ENCODE measurements at regions not wholly inside any gene's neighbourhood (a gene's known extent, or its start where the extent isn't known, plus 50 kb on each side); places are given as distances from the start of the nearest gene placed in this dataset.

DNA sequence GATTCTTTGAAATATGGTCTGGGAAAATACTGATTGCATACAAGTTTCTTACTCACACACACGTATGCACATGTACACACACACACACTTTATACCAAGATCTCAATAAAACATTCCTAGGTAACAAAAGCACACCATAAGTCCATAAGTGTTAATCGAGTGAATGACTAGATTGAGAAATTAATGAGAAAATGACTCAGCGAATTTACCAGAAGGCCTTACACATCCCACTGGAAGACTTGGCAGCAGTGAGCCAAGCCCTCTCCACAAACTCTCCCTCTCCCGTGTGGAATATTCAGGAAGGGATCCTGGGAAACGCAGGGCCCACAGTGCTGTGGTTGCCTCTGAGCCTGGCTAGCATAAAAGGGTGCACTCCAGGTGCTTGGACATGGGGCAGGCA is 227.2 kb downstream of the LY86 start:
- ATAC-seq (no peak), DNase-seq (no peak)
- no peak for TF ChIP-seq CTCF (IDR thresholded peaks at IDR 0.05)
- intact Hi-C loops (cut with micrococcal nuclease), result no loop called here
- ChIA-PET CTCF (no interaction called here), POLR2A (interaction anchor here (0.6 kb wide), 1 partner anchor 585 kb away, joined by 3 read pairs; no protein-coding TSS in a partner anchor)
- Mint-ChIP-seq H3K4me1 (ENCODE audit: low read depth) (peaks cover 15% of the 10 kb centered on the region), H3K4me3 (no peak overlapping the region), H3K27ac (no peak overlapping the region), H3K27me3 (peaks cover 5% of the 10 kb centered on the region), H3K36me3 (ENCODE audit: low read depth) (no peaks in the 10 kb centered on the region), H3K9me3 (no peaks in the 10 kb centered on the region)

DNA sequence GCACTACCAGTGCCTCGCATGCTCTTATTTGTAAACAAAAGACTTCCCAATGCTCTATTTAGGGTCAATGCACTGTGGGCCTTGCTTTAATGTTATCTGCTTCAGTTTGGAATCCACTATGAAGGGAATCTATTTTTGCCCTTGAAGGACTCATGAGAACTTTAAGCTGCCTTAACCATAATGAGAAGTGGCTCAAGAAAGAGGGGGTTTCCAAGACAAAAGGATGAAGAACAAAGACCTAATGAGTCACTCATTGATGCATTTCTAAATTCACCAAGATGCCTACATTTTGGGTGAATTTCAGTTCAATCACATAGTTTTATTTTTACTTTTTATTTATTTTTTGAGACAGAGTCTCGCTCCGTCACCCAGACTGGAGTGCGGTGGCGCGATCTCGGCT is 228.2 kb downstream of the LY86 start:
- Mint-ChIP-seq H3K4me1 (ENCODE audit: low read depth) (peaks cover 5% of the 10 kb centered on the region), H3K36me3 (ENCODE audit: low read depth) (no peaks in the 10 kb centered on the region), H3K9me3 (no peaks in the 10 kb centered on the region), H3K4me3 (no peak overlapping the region), H3K27me3 (peaks cover 5% of the 10 kb centered on the region), H3K27ac (no peak overlapping the region)
- intact Hi-C loops (cut with micrococcal nuclease), result no loop called here
- no peak for TF ChIP-seq CTCF (IDR thresholded peaks at IDR 0.05)
- DNase-seq, result no peak
- POLR2A ChIA-PET, result no interaction called here
- ATAC-seq, result no peak
- CTCF ChIA-PET, result no interaction called here

GRCh38 chr6:6818078-6818639 is 229.6 kb downstream of the LY86 start:
- Mint-ChIP-seq H3K27me3 (peaks cover 5% of the 10 kb centered on the region), H3K27ac (no peak overlapping the region), H3K4me1 (ENCODE audit: low read depth) (no peaks in the 10 kb centered on the region), H3K4me3 (no peak overlapping the region), H3K36me3 (ENCODE audit: low read depth) (no peaks in the 10 kb centered on the region), H3K9me3 (no peaks in the 10 kb centered on the region)
- POLR2A ChIA-PET, result no interaction called here
- CTCF ChIA-PET, result no interaction called here
- no peak for TF ChIP-seq CTCF (IDR thresholded peaks at IDR 0.05)
- intact Hi-C loops (cut with micrococcal nuclease), result no loop called here
- ATAC-seq (no peak), DNase-seq (no peak)

GRCh38 chr6:6820641-6821238 is 232.2 kb downstream of the LY86 start:
- POLR2A ChIA-PET, result no interaction called here
- no peak for ATAC-seq
- Mint-ChIP-seq H3K36me3 (ENCODE audit: low read depth) (no peaks in the 10 kb centered on the region), H3K4me1 (ENCODE audit: low read depth) (peaks cover 3% of the 10 kb centered on the region), H3K9me3 (no peaks in the 10 kb centered on the region), H3K4me3 (no peak overlapping the region), H3K27me3 (peaks cover 9% of the 10 kb centered on the region), H3K27ac (no peak overlapping the region)
- intact Hi-C loops (cut with micrococcal nuclease), result no loop called here
- TF ChIP-seq CTCF (IDR thresholded peaks at IDR 0.05), result no peak
- DNase-seq, result no peak
- CTCF ChIA-PET, result interaction anchor here (0.7 kb wide), 1 partner anchor 10 kb away, joined by 3 read pairs; no protein-coding TSS in a partner anchor

DNA sequence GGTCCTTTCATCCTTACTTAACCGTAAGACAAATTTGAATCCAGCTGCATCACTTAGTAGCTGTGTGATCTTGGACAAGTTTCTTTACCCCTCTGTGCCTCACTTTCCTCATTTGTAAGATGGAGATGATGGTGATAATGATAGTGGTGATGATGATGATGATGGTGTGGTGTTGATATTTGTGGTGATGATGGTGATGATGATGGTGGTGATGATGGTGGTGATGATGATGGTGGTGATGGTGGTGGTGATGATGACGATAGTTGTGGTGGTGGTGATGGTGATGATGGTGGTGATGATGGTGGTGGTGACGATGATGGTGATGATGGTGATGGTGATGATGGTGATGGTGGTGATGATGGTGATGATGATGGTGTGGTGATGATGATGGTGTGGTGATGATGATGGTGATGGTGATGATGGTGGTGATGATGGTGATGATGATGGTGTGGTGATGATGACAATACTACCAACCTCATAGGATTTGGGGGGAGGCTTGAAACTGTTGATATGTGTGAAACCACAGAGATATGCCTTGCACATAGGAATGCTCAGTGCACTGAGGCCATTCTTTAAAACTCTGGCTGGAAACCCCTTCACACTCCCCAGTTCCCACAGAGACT is 233.2 kb downstream of the LY86 start:
- Mint-ChIP-seq H3K4me1 (ENCODE audit: low read depth) (peaks cover 4% of the 10 kb centered on the region), H3K27me3 (peaks cover 9% of the 10 kb centered on the region), H3K4me3 (no peak overlapping the region), H3K36me3 (ENCODE audit: low read depth) (no peaks in the 10 kb centered on the region), H3K9me3 (no peaks in the 10 kb centered on the region), H3K27ac (no peak overlapping the region)
- intact Hi-C loops (cut with micrococcal nuclease), result no loop called here
- no peak for DNase-seq
- no peak for ATAC-seq
- no peak for TF ChIP-seq CTCF (IDR thresholded peaks at IDR 0.05)
- ChIA-PET POLR2A (no interaction called here), CTCF (no interaction called here)

Data from activated CD8-positive, alpha-beta T cell treated with anti-CD3 and anti-CD28 coated beads for 36 hours (primary cell).